Tibial nerve (tissue), 4 donors: ENCODE measurements at regions not wholly inside any gene's neighbourhood (a gene's known extent, or its start where the extent isn't known, plus 50 kb on each side); places are given as distances from the start of the nearest gene placed in this dataset.

Source experiments
- DNase-seq, 2 donors: peaks; one replicate each; pipeline ENCODE4 v3.0.0-alpha.2; 2019; ENCODE audit warnings: low spot score in 2 of 2
- H3K27ac ChIP-seq, 4 donors: fragments of 200-600 bp; sonication (generic) in 3 of 4; one replicate each; pipeline ENCODE4 v1.5.1; 2017 to 2019; ENCODE audit warnings: mild to moderate bottlenecking in 1 of 4
- H3K27me3 ChIP-seq, 2 donors: fragments of 200-600 bp; sonication (generic) in 1 of 2; one replicate each; pipeline versions ENCODE4 v1.5.1 to v1.6.0; 2017 to 2019
- H3K36me3 ChIP-seq, 3 donors: fragments of 200-600 bp; sonication (generic); one replicate each; pipeline ENCODE4 v1.5.1; 2018 to 2019
- H3K4me1 ChIP-seq, 4 donors: fragments of 200-600 bp; sonication (generic) in 3 of 4; one replicate each; pipeline ENCODE4 v1.5.1; 2017 to 2019
- H3K4me3 ChIP-seq, 4 donors: fragments of 200-600 bp; sonication (generic) in 3 of 4; one replicate each; pipeline ENCODE4 v1.5.1; 2017 to 2019; ENCODE audit warnings: mild to moderate bottlenecking in 1 of 4, moderate library complexity in 1 of 4
- H3K9me3 ChIP-seq, 4 donors: fragments of 200-600 bp; sonication (generic) in 3 of 4; one replicate each; pipeline ENCODE4 v1.5.1; 2017 to 2019
- EP300 ChIP-seq, 2 donors: sonication (generic); formaldehyde crosslinking; IDR thresholded peaks; one replicate each; pipeline ENCODE4 v1.6.1; 2017; ENCODE audit warnings: antibody characterized with exemption in 2 of 2, mild to moderate bottlenecking in 1 of 2
- POLR2A ChIP-seq, 2 donors: fragments of 450-650 bp; IDR thresholded peaks; one replicate each; pipeline ENCODE4 v1.6.1; 2017; ENCODE audit warnings: antibody characterized with exemption in 2 of 2, mild to moderate bottlenecking in 2 of 2, moderate library complexity in 2 of 2
- WGBS, 2 donors: methylation state at CpG; one replicate each; pipeline ENCODE4 v1.1.5; 2018; 5-methylcytosine and 5-hydroxymethylcytosine counted together
- TF ChIP-seq, protein P1 (sequence below), 5 experiments: fragments of 200-600 bp in 3 of 5; fragments of 450-650 bp in 2 of 5; sonication (generic) in 3 of 5; IDR thresholded peaks; one replicate each; pipeline ENCODE4 v1.5.1; 2016 to 2019; ENCODE audit warnings: antibody characterized with exemption in 5 of 5, mild to moderate bottlenecking in 3 of 5, moderate library complexity in 2 of 5

GRCh38 chr13:34340534-34340933 is 522.6 kb downstream of the RFC3 start:
- TF ChIP-seq, protein P1, sequence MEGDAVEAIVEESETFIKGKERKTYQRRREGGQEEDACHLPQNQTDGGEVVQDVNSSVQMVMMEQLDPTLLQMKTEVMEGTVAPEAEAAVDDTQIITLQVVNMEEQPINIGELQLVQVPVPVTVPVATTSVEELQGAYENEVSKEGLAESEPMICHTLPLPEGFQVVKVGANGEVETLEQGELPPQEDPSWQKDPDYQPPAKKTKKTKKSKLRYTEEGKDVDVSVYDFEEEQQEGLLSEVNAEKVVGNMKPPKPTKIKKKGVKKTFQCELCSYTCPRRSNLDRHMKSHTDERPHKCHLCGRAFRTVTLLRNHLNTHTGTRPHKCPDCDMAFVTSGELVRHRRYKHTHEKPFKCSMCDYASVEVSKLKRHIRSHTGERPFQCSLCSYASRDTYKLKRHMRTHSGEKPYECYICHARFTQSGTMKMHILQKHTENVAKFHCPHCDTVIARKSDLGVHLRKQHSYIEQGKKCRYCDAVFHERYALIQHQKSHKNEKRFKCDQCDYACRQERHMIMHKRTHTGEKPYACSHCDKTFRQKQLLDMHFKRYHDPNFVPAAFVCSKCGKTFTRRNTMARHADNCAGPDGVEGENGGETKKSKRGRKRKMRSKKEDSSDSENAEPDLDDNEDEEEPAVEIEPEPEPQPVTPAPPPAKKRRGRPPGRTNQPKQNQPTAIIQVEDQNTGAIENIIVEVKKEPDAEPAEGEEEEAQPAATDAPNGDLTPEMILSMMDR (IDR thresholded peaks at IDR 0.05): no peak
- TF ChIP-seq EP300 (IDR thresholded peaks at IDR 0.05): no peak
- TF ChIP-seq POLR2A (IDR thresholded peaks at IDR 0.05): no peak
- no peak for DNase-seq
- Histone ChIP-seq H3K4me3 (no peak overlapping the region), H3K36me3 (no peaks in the 10 kb centered on the region), H3K4me1 (no peaks in the 10 kb centered on the region), H3K9me3 (no peaks in the 10 kb centered on the region), H3K27ac (no peak overlapping the region), H3K27me3 (no peaks in the 10 kb centered on the region)

GRCh38 chr13:34343413-34343940 is 525.5 kb downstream of the RFC3 start:
- TF ChIP-seq, protein P1 (IDR thresholded peaks at IDR 0.05): no peak
- TF ChIP-seq POLR2A (IDR thresholded peaks at IDR 0.05): no peak
- TF ChIP-seq EP300 (IDR thresholded peaks at IDR 0.05): no peak
- no peaks in the 10 kb centered on the region for H3K9me3 ChIP-seq
- 93 to 97% methylated on average over 1 of the region's 1 CpG for WGBS, 2 donors
- H3K4me3 ChIP-seq: no peak overlapping the region
- no peak overlapping the region for H3K27ac ChIP-seq
- DNase-seq: no peak
- H3K27me3 ChIP-seq: no peaks in the 10 kb centered on the region
- peaks cover 0 to 9% (median 0%) of the 10 kb centered on the region in 4 donors for H3K4me1 ChIP-seq
- no peaks in the 10 kb centered on the region for H3K36me3 ChIP-seq

GRCh38 chr13:34344816-34345215 is 526.9 kb downstream of the RFC3 start:
- 66 to 78% methylated on average over 4 of the region's 4 CpGs for WGBS, 2 donors
- Histone ChIP-seq H3K4me3 (no peak overlapping the region), H3K27me3 (no peaks in the 10 kb centered on the region), H3K27ac (no peak overlapping the region), H3K36me3 (no peaks in the 10 kb centered on the region), H3K4me1 (peaks cover 0 to 12% (median 0%) of the 10 kb centered on the region in 4 donors), H3K9me3 (no peaks in the 10 kb centered on the region)
- TF ChIP-seq, protein P1 (IDR thresholded peaks at IDR 0.05): no peak
- no peak for TF ChIP-seq POLR2A (IDR thresholded peaks at IDR 0.05)
- no peak for TF ChIP-seq EP300 (IDR thresholded peaks at IDR 0.05)
- no peak for DNase-seq

GRCh38 chr13:34345258-34345965 is 527.5 kb downstream of the RFC3 start:
- H3K27ac ChIP-seq: no peak overlapping the region
- TF ChIP-seq POLR2A (IDR thresholded peaks at IDR 0.05): no peak
- TF ChIP-seq EP300 (IDR thresholded peaks at IDR 0.05): no peak
- TF ChIP-seq, protein P1 (IDR thresholded peaks at IDR 0.05): no peak
- no peaks in the 10 kb centered on the region for H3K27me3 ChIP-seq
- DNase-seq: no peak
- 69 to 70% methylated on average over 7 of the region's 7 CpGs for WGBS, 2 donors
- no peaks in the 10 kb centered on the region for H3K36me3 ChIP-seq
- H3K4me1 ChIP-seq: peaks cover 0 to 12% (median 0%) of the 10 kb centered on the region in 4 donors
- no peak overlapping the region for H3K4me3 ChIP-seq
- no peaks in the 10 kb centered on the region for H3K9me3 ChIP-seq

GRCh38 chr13:34346626-34347025 is 528.7 kb downstream of the RFC3 start:
- Histone ChIP-seq H3K9me3 (no peaks in the 10 kb centered on the region), H3K27me3 (no peaks in the 10 kb centered on the region), H3K4me1 (peaks cover 0 to 12% (median 0%) of the 10 kb centered on the region in 4 donors), H3K4me3 (no peak overlapping the region), H3K36me3 (no peaks in the 10 kb centered on the region), H3K27ac (no peak overlapping the region)
- WGBS, 2 donors: 58 to 59% methylated on average over 4 of the region's 4 CpGs
- DNase-seq: no peak
- TF ChIP-seq POLR2A (IDR thresholded peaks at IDR 0.05) (no peak), EP300 (IDR thresholded peaks at IDR 0.05) (no peak)
- TF ChIP-seq, protein P1 (IDR thresholded peaks at IDR 0.05): no peak
